ENCODE measurements at regions not wholly inside any gene's neighbourhood (a gene's known extent, or its start where the extent isn't known, plus 50 kb on each side); places are given as distances from the start of the nearest gene placed in this dataset.
"Not testable (repeated sequence)": the region's sequence is repeated elsewhere in the genome, so short reads cannot be mapped to it uniquely, and the experiment has no call there.

DNA sequence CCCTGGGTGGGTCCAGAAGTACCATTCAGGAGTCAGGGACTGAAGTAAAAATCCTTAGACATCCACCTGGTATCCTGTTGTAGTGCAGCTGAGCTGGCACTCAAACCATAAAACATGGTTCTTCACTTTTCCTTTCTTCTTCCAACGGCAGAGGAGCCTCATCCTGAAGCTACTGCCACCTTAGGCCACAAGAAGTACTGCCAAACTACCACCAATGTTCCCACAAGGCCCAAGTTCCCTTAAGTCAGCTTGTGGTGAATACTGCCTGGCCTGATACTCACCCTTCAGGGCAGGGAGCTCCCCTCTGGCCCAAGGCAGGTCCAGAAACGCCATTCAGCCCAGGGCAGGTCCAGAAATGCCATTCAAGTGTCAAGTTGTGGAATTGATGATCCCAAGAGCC lies 1053.4 kb upstream of the CITED2 start:
- no peak for DNase-seq

DNA sequence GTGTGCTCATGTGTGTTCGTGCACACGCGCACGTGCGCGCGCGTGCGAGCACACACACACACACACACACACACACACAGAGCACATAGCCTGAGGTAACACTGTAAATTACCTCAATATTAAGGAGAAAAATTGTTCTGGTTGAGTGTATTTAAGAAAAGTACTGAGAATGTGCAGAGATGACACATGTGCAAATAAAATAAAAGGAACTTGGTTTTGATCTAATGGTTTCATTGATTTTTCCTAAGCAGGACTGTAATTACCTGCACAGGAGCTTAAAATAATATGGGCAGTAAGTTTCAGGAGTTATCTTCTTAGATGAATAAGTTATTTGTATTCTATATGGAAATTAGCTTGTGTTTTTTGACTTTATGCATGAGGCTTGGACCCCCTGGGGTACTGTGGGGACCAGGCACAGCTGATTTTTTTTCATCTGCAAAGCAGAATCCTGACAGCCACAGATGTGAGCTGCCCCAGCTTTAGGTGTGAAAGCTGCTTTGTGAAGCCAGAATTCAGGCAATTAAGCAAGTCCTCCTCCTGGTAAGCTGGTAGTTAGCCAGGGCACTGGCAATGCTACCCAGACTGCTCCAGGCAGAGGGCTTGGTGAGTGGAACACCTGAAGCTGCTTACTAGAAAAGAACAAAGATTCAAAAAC lies 1040.6 kb upstream of the CITED2 start:
- no peak for DNase-seq

DNA sequence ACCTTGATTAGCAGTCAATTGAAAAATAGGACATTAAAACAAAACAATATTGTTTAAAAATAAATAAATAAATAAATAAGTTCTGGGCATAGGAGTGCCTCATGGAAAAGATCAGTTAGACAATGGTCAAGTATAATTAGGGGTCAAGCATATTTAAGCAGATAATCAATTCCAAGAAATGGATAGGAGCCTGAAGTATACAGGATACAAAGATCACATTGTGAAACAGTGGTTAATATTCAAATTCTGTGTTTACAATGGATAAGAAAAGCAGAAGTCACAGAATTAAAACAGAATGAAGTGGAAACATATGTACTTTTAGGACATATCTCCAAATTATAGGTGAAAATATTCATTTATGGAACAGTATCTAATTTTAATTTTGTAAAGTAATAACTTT lies 1028.6 kb upstream of the CITED2 start:
- DNase-seq: no peak

DNA sequence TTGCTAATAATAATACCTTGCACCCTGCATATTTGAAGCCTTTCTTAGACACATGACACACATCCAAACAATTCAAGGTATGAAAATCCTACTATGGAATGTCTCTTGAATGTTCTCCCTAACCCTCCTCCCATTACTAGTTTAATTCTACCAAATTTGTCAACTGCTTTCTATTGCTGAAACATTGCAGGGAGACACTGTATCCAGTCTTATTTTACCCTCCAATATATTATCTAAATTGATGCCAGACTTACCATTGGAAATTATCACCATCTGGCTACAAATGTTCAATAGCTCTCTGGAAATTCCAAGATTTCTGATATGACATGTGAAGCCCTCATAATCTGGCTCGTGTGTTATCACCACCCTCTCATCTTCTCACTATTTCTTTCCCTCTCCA lies 1027.3 kb upstream of the CITED2 start:
- no peak for DNase-seq

DNA sequence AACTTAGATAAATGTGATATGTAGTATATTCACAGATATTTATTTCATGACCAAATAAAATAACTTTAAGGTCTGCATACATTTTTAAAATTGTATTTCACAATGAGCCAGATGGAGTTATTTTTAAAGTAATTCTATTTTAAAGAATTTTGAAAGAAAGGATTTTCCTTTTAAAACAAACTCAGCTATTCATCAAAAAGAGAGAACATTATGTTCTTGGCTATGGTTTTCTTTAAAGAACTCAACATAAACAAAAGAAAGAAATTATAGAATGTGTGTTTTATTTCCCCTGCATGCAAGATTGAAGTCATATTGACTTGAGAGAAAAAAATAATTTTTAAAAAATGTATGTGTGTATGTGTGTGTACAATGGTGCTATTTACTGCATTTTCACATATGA lies 1023.6 kb upstream of the CITED2 start:
- DNase-seq: no peak

DNA sequence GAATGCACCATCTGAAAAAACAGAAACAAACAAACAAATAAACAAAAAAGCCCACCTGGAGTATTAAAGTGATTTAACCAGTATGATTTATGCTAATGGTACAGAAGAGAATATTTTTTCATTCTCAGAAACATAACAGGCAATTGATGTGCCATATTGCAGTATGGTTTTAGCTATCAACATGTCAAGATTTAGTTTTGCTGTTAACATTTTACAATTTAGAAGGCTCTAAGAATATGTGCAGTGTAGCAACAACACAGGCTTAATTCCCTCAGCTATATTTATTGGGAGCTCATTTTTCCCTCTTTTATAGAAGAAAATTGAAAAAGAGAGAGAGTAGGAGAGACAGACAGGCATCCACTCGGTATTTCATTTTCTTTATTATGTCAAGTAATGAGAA lies 1022.7 kb upstream of the CITED2 start:
- DNase-seq: no peak

DNA sequence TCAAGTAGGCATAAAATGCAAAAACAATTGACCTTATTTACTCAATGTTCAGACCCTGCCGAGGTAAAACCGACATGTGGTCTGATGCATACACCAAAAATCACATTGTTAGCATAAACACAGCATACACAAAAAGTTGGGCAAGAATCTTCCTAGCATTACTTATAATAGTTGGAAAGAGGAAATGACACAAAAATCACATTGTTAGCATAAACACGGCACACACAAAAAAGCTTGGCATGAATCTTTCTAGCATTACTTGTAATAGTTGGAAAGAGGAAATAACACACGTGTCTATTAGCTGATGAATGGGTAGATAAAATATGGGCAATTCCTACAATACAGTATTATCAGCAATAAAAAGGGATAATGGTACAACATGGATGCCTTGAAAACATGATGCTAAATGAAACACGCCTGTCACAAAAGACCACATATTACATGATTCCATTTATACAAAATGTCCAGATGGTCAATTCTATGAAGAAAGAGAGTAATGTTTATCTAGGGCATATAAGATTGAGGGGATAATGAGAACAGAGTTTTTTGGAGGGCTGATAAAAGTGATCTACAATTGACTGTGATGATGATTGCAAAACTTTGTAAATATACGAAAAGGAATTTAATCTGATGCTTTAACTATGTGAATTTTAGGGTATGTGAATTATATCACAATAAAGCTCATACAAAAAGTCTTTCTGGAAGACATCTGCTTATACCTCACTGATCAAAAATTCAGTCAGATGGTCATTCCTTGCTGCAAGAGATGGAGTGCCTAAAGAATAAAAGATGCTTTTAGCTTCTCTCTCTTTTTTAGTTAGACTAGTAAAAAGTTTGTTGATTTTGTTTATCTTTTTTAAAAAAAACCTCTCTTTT lies 1019.5 kb upstream of the CITED2 start:
- no peak for DNase-seq

DNA sequence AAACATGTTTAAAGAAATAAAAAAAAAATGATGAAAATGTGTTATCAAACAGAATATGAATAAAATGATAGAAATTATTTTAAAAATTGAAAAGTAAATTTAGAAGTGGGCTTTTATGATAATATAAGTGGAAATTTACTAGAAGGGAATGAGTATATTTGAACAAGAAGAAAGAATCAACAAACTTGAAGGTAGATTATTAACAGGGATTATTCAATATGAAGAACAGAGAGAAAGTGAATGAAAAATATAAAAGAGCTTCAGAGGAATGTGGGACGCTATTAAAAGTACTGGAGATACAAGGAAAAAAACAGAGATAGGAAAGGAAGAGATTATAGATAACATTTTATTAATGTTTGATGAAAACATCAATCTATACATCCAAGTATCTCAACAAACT lies 1014.4 kb upstream of the CITED2 start:
- DNase-seq: no peak

DNA sequence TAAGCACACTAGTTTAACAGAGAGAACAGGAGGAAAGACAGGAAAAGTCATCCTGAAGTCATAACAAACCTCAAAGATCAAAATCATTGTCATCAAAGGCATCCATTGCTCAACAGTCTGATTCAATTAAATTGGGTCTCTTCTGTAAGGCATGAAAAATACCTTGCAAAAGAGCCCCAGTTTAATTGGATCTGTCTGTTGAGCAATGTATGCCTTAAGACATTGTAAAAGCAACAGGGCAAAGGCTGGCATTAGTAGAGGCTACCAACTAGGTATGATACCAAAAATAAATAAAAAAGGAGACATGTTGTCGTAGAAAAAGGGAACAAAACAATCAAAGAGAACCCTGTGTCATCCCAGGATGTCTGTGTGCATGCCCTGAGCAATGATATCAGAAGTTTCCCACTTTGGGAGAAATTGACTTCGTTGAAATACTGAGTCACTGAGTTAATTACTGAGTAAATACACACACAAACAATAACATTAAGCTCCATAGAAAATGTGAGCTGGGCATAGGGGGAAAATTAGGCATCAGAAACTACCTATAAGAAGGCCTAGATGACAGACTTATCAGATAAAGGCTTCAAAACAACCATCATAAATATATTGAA lies 1013.8 kb upstream of the CITED2 start:
- DNase-seq: no peak

DNA sequence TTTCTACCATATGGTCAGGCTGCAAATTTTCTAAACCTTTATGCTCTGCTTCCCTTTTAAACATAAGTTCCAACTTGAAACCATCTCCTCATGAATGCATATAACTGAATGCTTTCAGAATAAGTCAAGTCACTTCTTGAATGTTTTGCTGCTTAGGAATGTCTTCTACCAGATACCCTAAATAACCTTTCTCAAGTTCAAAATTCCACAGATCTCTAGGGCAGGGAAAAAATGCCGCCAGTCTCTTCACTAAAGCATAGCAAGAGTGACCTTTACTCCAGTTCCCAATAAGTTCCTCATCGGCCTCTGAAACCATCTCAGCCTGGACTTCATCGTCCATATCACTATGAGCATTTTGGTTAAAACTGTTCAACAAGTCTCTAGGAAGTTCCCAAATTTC lies 1011.2 kb upstream of the CITED2 start:
- DNase-seq: no peak

DNA sequence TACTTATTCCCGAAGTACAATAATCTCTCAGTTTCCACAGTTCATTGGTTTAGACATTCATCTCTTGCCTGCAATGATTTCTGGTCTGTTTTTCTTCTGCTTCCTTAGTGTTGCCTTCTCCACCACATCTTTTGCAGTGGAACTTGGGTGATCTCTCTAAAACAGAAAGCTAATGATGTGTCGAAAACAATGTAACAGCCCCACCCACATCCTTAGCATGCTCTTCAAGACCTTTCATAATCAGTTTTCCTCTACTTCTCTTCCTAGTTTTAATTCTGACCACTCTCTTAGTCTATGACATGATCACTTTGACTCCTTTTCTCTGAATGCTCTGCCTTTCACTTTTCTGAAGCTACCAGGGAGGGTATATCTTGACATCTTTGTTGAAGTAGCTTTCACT lies 1007.9 kb upstream of the CITED2 start:
- no peak for DNase-seq

DNA sequence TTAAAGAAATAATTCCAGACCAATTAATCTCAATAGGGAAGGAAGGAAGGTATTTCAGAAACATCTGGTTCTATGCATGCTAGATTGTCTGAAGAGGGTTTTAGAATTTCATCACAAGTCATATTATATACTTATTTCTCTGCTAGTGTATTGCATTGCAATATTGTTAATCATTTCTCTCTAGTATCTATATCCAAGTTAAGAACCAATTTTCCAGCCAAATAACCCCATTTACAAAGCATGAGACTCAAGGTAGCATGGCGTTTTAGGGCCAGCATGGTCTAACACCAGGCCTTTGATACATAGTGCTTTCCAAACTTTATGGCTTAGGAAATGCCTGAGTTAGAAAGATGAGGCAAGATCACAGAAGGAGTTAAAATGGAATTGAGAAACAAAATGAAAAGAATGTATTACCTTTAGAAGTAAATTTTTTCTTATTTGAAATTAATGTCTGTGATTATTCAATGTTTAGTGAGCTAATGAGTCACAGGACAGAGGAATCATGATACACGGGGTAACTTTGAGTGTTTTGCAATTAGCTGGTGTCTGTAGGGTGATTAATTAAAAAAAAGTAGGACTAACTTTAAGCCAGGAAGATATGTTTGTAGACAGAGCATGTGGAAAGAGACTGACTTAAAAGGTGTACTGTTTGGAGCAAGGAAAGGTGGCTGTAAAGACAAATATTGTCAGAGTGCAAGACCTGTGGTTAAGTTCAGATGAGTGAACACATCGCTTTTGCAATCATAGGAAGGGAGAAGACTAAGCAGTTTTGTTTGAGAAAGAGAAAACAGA lies 1006.2 kb upstream of the CITED2 start:
- DNase-seq: no peak

DNA sequence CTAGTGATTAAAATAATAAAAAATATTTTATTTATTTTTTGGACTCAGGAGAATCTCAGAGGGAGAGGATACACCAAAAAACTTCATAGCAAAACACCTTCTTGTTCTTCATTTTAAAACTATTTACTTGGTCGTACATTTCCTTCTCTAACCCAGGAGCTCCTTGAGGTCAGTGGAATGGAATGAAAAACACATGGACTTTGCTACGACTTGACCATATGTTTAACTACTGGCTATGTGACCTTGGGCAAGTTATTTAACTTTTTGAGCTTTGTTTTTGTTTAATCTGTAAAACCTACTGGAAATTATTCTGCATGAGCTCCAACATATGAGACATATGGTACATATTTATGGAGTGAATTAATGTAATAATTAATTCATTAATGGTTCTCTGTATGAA lies 1005.5 kb upstream of the CITED2 start:
- no peak for DNase-seq

DNA sequence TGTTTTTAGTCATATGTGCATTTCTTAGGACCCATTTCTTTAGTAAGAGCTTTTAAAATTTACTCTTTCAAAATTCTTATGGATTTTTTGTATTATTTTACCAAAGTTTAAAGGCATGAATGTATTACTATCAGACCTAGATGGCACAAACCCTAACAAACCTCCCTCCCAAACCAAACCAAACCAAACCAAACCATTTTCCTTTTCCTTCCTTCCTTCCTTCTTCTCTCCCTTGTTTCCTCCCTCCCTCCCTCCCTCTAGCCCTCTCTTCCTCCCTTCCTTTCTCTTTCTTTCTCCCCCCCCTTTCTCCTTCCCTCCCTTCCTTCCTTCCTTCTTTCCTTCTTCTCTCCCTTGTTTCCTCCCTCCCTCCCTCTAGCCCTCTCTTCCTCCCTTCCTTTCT lies 1001.8 kb upstream of the CITED2 start:
- DNase-seq: no peak

DNA sequence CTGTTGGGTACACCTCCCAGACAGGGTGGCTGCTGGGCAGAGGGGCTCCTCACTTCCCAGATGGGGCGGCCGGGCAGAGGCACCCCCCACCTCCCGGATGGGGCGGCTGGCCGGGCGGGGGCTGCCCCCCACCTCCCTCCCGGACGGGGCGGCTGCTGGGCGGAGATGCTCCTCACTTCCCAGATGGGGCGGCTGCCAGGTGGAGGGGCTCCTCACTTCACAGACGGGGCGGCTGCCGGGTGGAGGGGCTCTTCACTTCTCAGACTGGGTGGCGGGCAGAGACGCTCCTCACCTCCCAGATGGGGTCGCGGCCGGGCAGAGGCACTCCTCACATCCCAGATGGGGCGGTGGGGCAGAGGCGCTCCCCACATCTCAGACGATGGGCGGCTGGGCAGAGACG lies 999.3 kb upstream of the CITED2 start:
- not testable (repeated sequence) for DNase-seq

DNA sequence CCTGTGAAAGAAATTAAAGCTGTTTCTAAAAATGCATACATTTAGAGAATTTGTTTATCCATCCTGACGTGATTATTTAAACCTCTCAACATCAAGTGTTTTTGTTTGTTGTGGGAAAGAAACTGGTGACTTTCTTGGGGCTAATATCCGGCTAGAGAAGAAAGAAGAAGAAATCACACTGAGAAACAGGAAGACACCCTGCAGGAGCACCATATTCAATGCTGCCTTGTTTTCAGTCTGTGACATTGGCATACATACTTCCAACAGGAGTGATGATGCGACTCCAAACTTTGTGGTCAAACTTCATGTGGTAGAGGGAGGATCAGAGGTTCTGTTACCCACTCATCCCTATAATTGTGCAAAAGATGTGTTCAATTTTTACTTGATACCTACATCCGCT lies 997.6 kb upstream of the CITED2 start:
- DNase-seq: no peak

DNA sequence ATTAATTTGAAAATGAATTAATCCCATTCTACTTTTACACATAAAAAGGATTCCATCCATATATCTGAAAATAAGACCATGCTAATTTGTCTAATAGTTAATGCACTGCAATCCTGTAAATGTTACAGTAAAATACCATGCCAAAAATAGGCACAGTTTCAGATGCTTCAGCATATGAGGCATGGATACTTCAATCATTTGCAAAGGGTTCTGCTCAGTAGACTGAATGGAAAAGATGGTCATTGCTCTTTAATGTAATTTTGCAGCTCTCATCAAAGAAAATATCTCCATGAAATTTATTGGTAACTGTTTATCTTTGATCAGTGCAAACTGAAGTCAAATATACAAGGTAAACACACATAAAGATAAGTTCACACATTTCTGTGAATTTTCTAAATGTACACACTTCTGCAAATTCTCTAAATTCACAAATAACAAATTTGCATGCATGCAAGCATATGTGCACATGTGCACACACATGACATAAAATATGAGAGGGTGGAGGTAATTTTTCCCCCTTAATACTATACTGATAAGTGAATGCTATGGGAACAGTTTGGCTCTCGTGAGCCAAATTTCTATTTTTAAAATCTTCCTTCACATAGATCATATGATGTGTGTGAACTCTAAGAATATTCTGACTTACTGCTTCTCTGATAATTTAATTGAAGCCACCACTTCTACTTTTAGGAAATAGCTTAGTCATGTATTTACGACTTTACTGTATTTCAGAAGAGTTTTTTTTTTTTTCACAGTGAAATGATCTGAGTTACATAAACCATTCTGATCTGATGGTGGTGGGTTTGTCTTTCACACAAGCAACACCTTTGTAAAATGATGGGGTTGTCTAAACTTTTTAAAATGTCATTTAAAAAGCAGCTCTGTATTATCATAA lies 996.8 kb upstream of the CITED2 start:
- DNase-seq: no peak

DNA sequence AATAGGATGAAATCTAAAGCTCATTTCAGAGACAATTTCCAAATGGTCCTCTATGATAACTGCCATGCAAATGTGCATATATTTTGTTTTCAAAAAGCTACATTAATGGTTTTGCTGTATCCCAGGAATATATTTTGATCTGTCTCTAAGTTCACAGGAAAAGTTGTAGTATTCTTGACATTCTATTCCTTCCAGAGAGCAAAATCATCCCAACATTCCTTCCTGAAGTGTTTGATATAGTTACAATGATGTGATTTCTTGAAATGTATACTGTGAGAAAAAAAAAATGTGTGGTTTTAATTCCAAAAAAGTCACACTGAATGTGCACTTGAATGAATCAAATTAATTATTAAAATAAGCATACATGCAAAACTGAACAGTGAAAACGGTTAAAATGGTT lies 996.0 kb upstream of the CITED2 start:
- DNase-seq: no peak

DNA sequence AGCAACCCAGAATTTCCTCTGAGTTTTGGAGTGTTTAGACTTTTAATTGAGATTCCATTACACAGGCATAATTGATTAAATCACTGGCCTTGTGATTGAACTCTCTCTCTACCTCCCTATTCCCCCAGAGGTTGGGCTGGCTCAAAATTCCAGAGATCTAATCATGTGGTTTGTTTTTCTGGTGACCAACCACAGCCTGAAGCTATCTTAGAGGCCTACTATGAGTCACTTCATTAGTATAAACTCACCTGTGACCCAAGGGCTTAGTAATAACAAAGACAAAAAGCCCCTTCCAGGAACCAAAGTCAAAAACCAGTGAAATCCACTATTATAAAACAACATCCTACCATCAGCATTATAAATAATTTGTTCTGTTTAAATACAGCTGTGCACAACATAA lies 992.5 kb upstream of the CITED2 start:
- DNase-seq: no peak

DNA sequence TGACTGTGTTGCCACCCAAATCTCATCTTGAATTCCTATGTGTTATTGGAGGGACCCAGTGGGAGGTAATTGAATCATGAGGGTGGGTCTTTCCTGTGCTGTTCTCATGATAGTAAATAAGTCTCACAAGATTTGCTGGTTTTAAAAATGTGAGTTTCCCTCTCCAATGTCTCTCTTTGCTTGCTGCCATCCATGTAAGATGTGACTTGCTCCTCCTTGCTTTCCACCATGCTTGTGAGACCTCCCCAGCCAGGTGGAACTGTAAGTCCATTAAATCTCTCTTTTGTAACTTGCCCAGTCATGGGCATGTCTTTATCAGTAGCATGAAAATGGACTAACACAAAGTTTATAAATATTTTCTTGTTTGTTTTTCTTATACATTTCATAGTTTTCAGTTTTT lies 990.5 kb upstream of the CITED2 start:
- DNase-seq: no peak

DNA sequence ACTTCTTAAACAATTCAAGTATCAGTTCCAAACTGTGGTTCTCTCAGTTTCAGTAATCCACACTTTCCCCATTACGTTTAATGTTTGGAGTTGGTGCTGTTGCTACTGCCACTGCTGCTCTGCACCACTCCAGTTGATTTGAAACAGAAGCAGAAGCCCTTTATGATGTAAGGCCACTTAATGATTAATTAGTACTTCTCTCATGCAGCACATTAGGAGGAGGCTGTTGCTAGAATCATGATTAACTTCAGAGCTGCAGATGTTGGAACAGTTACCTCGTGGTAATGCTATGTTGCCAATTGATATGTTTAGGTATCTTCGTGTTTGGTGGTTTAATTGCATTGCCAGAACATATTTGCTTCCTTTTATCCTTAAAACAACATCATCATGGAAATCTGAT lies 986.2 kb upstream of the CITED2 start:
- DNase-seq: no peak

DNA sequence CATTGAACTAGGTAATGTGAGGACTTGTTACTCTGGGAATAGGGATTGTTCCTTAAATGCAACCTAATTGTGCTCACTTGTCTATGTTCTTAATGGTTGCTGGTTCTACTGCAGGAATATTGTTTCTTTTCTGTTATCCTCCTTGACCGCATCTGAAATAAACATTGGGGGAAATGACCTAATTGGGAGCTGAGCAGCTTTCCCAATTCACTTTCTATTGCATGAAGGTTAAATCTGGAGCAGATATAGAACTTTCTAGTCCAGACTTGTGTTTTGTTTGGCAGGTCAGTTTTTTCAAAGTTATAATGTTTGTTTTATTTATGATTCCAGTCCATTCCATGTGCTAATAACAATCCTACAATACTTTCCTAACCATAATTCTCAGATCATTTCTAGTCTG lies 981.0 kb upstream of the CITED2 start:
- no peak for DNase-seq
